HG03432 (cell line): ENCODE measurements at regions not wholly inside any gene's neighbourhood (a gene's known extent, or its start where the extent isn't known, plus 50 kb on each side); places are given as distances from the start of the nearest gene placed in this dataset.
"Not testable (repeated sequence)": the region's sequence is repeated elsewhere in the genome, so short reads cannot be mapped to it uniquely, and the experiment has no call there.

ENCODE experiments used
- ATAC-seq: cut with Tn5 transposase; IDR thresholded peaks from one replicate; pipeline ENCODE4 v1.9.1; 2021; ENCODE audit warnings: mild to moderate bottlenecking, moderate library complexity; ENCODE audit not compliant: unreplicated experiment

GRCh38 chr3:148439254-148439822, 258.4 kb upstream of the AGTR1 start:
- peak; percentile 70 for ATAC-seq

- ATAC-seq, result no peak
Observed at GRCh38 chr3:148441191-148441590, 256.5 kb upstream of the AGTR1 start.

GRCh38 chr3:148450819-148451218, 246.9 kb upstream of the AGTR1 start:
- no peak for ATAC-seq

- no peak for ATAC-seq
Observed at GRCh38 chr3:148451969-148452368, 245.7 kb upstream of the AGTR1 start.

GRCh38 chr3:148453781-148454191, 243.9 kb upstream of the AGTR1 start:
- ATAC-seq, result no peak

- ATAC-seq, result no peak
Observed at GRCh38 chr3:148455098-148455497, 242.6 kb upstream of the AGTR1 start.

GRCh38 chr3:148457886-148458285, 239.8 kb upstream of the AGTR1 start:
- no peak for ATAC-seq

GRCh38 chr3:148459931-148460513, 237.7 kb upstream of the AGTR1 start:
- no peak for ATAC-seq

- ATAC-seq, result no peak
Observed at GRCh38 chr3:148460686-148461085, 237.0 kb upstream of the AGTR1 start.

GRCh38 chr3:148464246-148464645, 233.5 kb upstream of the AGTR1 start:
- no peak for ATAC-seq

GRCh38 chr3:148466143-148466542, 231.6 kb upstream of the AGTR1 start:
- ATAC-seq, result no peak

GRCh38 chr3:148466980-148467740, 230.5 kb upstream of the AGTR1 start:
- ATAC-seq, result no peak

GRCh38 chr3:148477375-148477774, 220.3 kb upstream of the AGTR1 start:
- ATAC-seq, result no peak

GRCh38 chr3:148493631-148494030, 204.1 kb upstream of the AGTR1 start:
- no peak for ATAC-seq

GRCh38 chr3:148494451-148494850, 203.3 kb upstream of the AGTR1 start:
- no peak for ATAC-seq

GRCh38 chr3:148500881-148501280, 196.8 kb upstream of the AGTR1 start:
- ATAC-seq, result no peak

GRCh38 chr3:148510116-148510515, 187.6 kb upstream of the AGTR1 start:
- ATAC-seq, result no peak

GRCh38 chr3:148510561-148510960, 187.1 kb upstream of the AGTR1 start:
- ATAC-seq, result no peak

GRCh38 chr3:148512648-148513047, 185.1 kb upstream of the AGTR1 start:
- no peak for ATAC-seq

- no peak for ATAC-seq
Observed at GRCh38 chr3:148513096-148513543, 184.6 kb upstream of the AGTR1 start.

- no peak for ATAC-seq
Observed at GRCh38 chr3:148518520-148518919, 179.2 kb upstream of the AGTR1 start.

- not testable (repeated sequence) for ATAC-seq
Observed at GRCh38 chr3:148525621-148526020, 172.1 kb upstream of the AGTR1 start.
